Panc1 (cell line): ENCODE measurements at regions not wholly inside any gene's neighbourhood (a gene's known extent, or its start where the extent isn't known, plus 50 kb on each side); places are given as distances from the start of the nearest gene placed in this dataset.

ENCODE experiments used
- ATAC-seq: fragments of 200-7000 bp; cut with Tn5 transposase; 2 replicates; pipeline ENCODE4 v1.9.1; 2020; ENCODE audit warnings: mild to moderate bottlenecking, moderate library complexity
- BruUV-seq: library from RNA; stranded (reverse); fragments of 400-500 nt; replicated peaks from 2 replicates; lab custom pipeline; 2021; lab: Mats Ljungman, UMichigan
- CTCF ChIA-PET: fragments of 300-600 bp; sonication (Branson Sonifier 250); formaldehyde crosslinking; loops from one replicate; lab custom pipeline; 2022; ENCODE audit warnings: antibody characterized with exemption; lab: Charles Lee
- POLR2A ChIA-PET: fragments of 300-600 bp; sonication (Branson Sonifier 250); formaldehyde crosslinking; loops from one replicate; lab custom pipeline; 2022; ENCODE audit warnings: antibody characterized with exemption; lab: Charles Lee
- DNase-seq: peaks from one replicate; pipeline ENCODE4 v3.0.0-alpha.2; 2010; ENCODE audit warnings: low read depth, low spot score
- H3K27ac ChIP-seq: 2 replicates; pipeline ENCODE4 v1.5.1; 2011; ENCODE audit warnings: mild to moderate bottlenecking, low read length, inconsistent platforms
- H3K27me3 ChIP-seq: fragments of 200-500 bp; sonication (Bioruptor generic); 2 replicates; pipeline ENCODE4 v1.6.0; 2014; ENCODE audit warnings: low read length, inconsistent platforms; ENCODE audit not compliant: control insufficient read depth, insufficient read depth
- H3K36me3 ChIP-seq: fragments of 200-500 bp; sonication (Bioruptor generic); 2 replicates; pipeline ENCODE4 v1.5.1; 2014; ENCODE audit warnings: inconsistent platforms, mild to moderate bottlenecking, low read length, moderate library complexity; ENCODE audit not compliant: control insufficient read depth, insufficient read depth
- H3K4me1 ChIP-seq: 2 replicates; pipeline ENCODE4 v1.5.1; 2011; ENCODE audit warnings: inconsistent platforms, mild to moderate bottlenecking, low read length, moderate library complexity; ENCODE audit not compliant: control insufficient read depth, insufficient read depth
- H3K4me3 ChIP-seq, 2 experiments: 2 replicates each; pipeline ENCODE4 v1.5.1; 2011 to 2012; ENCODE audit warnings: low read depth in 2 of 2, low read length in 2 of 2, mild to moderate bottlenecking in 2 of 2, inconsistent platforms in 1 of 2, moderate library complexity in 1 of 2
- H3K9me3 ChIP-seq: fragments of 200-500 bp; sonication (Bioruptor generic); 2 replicates; pipeline ENCODE4 v1.5.1; 2014; ENCODE audit warnings: low read depth, mild to moderate bottlenecking, inconsistent platforms, low read length, moderate library complexity; ENCODE audit not compliant: control insufficient read depth, insufficient read depth
- CTCF ChIP-seq: fragments of 450-650 bp; IDR thresholded peaks from 2 replicates; pipeline ENCODE4 v1.5.1; 2017; ENCODE audit warnings: mild to moderate bottlenecking
- POLR2AphosphoS5 ChIP-seq: IDR thresholded peaks from 2 replicates; pipeline ENCODE4 v1.6.1; 2012; ENCODE audit warnings: mild to moderate bottlenecking, low read depth, low read length, moderate library complexity
- REST ChIP-seq, 2 experiments: IDR thresholded peaks; 2 replicates each; pipeline ENCODE4 v1.6.1; 2011 to 2012; ENCODE audit warnings: low read depth in 2 of 2, control low read depth in 1 of 2, low read length in 1 of 2, mild to moderate bottlenecking in 1 of 2, moderate library complexity in 1 of 2; ENCODE audit not compliant: insufficient read depth in 1 of 2
- SIN3A ChIP-seq: IDR thresholded peaks from 2 replicates; pipeline ENCODE4 v1.6.1; 2012; ENCODE audit warnings: low read depth, mild to moderate bottlenecking, low read length, moderate library complexity, borderline replicate concordance; ENCODE audit not compliant: insufficient read depth
- TCF7L2 ChIP-seq: IDR thresholded peaks from 2 replicates; pipeline ENCODE4 v1.6.1; 2011; ENCODE audit warnings: mild to moderate bottlenecking, low read depth, low read length, inconsistent platforms
- in situ Hi-C: cut with HindIII; loops from 2 replicates; pipeline ENCODE4 v1.10.0; 2016; ENCODE audit warnings: low sequenced_read_pairs, low pct_unique_long_range_greater_than_20kb
- intact Hi-C: fragments of 100-400 bp; cut with micrococcal nuclease; formaldehyde crosslinking; loops from one replicate; pipeline ENCODE4 v1.10.0; 2022; ENCODE audit not compliant: unreplicated experiment

- no peaks in the 10 kb centered on the region for H3K4me1 ChIP-seq
- in situ Hi-C loops: no loop called here
- ATAC-seq (no peak), DNase-seq (no peak)
- intact Hi-C loops: loop anchor here (10.0 kb wide), 1 partner anchor 205 kb away; no protein-coding TSS in a partner anchor
- ChIA-PET POLR2A (no interaction called here), CTCF (no interaction called here)
- H3K27ac ChIP-seq: no peak overlapping the region
- BruUV-seq: no TSS peak
- H3K36me3 ChIP-seq: no peaks in the 10 kb centered on the region
- H3K27me3 ChIP-seq: no peaks in the 10 kb centered on the region
- H3K9me3 ChIP-seq: no peaks in the 10 kb centered on the region
- no peak for TF ChIP-seq SIN3A
- TF ChIP-seq POLR2AphosphoS5: no peak
- TF ChIP-seq CTCF: no peak
- TF ChIP-seq TCF7L2: no peak
- TF ChIP-seq REST (IDR thresholded peaks at IDR 0.05; ENCODE audit: insufficient read depth in 1 of 2, low read depth in 2 of 2, low read length in 1 of 2): no peak
- H3K4me3 ChIP-seq: no peak overlapping the region
These were observed 66.1 kb upstream of the DIAPH3 start for GRCh38 chr13:60229708-60230272.

GRCh38 chr13:60230593-60230992 is 66.9 kb upstream of the DIAPH3 start:
- no peak overlapping the region for H3K27ac ChIP-seq
- in situ Hi-C loops: no loop called here
- intact Hi-C loops: no loop called here
- no peaks in the 10 kb centered on the region for H3K36me3 ChIP-seq
- TF ChIP-seq POLR2AphosphoS5 (no peak), TCF7L2 (no peak), SIN3A (no peak), REST (IDR thresholded peaks at IDR 0.05; ENCODE audit: insufficient read depth in 1 of 2, low read depth in 2 of 2, low read length in 1 of 2) (no peak)
- H3K4me3 ChIP-seq: no peak overlapping the region
- CTCF ChIA-PET: no interaction called here
- no peaks in the 10 kb centered on the region for H3K9me3 ChIP-seq
- no peaks in the 10 kb centered on the region for H3K27me3 ChIP-seq
- ATAC-seq (no peak), DNase-seq (no peak)
- POLR2A ChIA-PET: no interaction called here
- H3K4me1 ChIP-seq: no peaks in the 10 kb centered on the region
- BruUV-seq: no TSS peak
